ENCODE measurements at regions not wholly inside any gene's neighbourhood (a gene's known extent, or its start where the extent isn't known, plus 50 kb on each side); places are given as distances from the start of the nearest gene placed in this dataset.
A peak's percentile ranks its signal among the peaks of the same experiment; 100 is the strongest.

GRCh38 chr9:79812507-79813257 lies 240.9 kb downstream of the TLE4 start:
- DNase-seq (no peak), ATAC-seq (peak in 1 of 4 donors; percentile 34)
- Histone ChIP-seq H3K36me3 (no peaks in the 10 kb centered on the region), H3K9me3 (no peaks in the 10 kb centered on the region), H3K4me3 (peak overlapping the region in 7 of 12 donors; percentile 6 to 41 (median 20)), H3K27ac (peak overlapping the region in 2 of 12 donors; percentile 17 to 64), H3K4me1 (peaks cover 0 to 29% (median 0%) of the 10 kb centered on the region in 12 donors), H3K27me3 (no peaks in the 10 kb centered on the region)
- WGBS, 4 donors = 58 to 60% (median 59%) methylated on average over 8 of the region's 8 CpGs
- intact Hi-C loops (cut with DNase I) = no loop called here
- TF ChIP-seq CTCF (IDR thresholded peaks at IDR 0.05) = no peak

GRCh38 chr9:79812099-79812498 lies 240.3 kb downstream of the TLE4 start:
- H3K4me3 ChIP-seq = peak overlapping the region in 4 of 12 donors; percentile 11 to 41 (median 25)
- H3K36me3 ChIP-seq = no peaks in the 10 kb centered on the region

GRCh38 chr9:79809931-79810330 lies 238.2 kb downstream of the TLE4 start:
- no peaks in the 10 kb centered on the region for H3K9me3 ChIP-seq
- ATAC-seq (peak in 1 of 4 donors; percentile 41), DNase-seq (no peak)
- intact Hi-C loops (cut with DNase I) = no loop called here
- no peaks in the 10 kb centered on the region for H3K36me3 ChIP-seq
- H3K27ac ChIP-seq = peak overlapping the region in 1 of 12 donors; percentile 35
- no peaks in the 10 kb centered on the region for H3K27me3 ChIP-seq
- no peak for TF ChIP-seq POLR2A (IDR thresholded peaks at IDR 0.05)
- no peak for TF ChIP-seq CTCF (IDR thresholded peaks at IDR 0.05)
- H3K4me3 ChIP-seq = no peak overlapping the region
- H3K4me1 ChIP-seq = peaks cover 0 to 29% (median 0%) of the 10 kb centered on the region in 12 donors
- WGBS, 4 donors = 32 to 45% (median 34%) methylated on average over 1 of the region's 1 CpG

More at GRCh38 chr9:79812099-79812498, 240.3 kb downstream of the TLE4 start:
- H3K27ac ChIP-seq = peak overlapping the region in 2 of 12 donors; percentile 17 to 64
- ATAC-seq (no peak), DNase-seq (no peak)
- WGBS, 4 donors = 81 to 87% (median 85%) methylated on average over 3 of the region's 3 CpGs
- no peaks in the 10 kb centered on the region for H3K9me3 ChIP-seq
- peaks cover 0 to 29% (median 0%) of the 10 kb centered on the region in 12 donors for H3K4me1 ChIP-seq
- no peaks in the 10 kb centered on the region for H3K27me3 ChIP-seq
- intact Hi-C loops (cut with DNase I) = no loop called here
- TF ChIP-seq POLR2A (IDR thresholded peaks at IDR 0.05) (no peak), CTCF (IDR thresholded peaks at IDR 0.05) (no peak)

GRCh38 chr9:79809316-79809876 lies 237.6 kb downstream of the TLE4 start:
- peaks cover 0 to 29% (median 0%) of the 10 kb centered on the region in 12 donors for H3K4me1 ChIP-seq
- WGBS, 4 donors = 70 to 83% (median 78%) methylated on average over 2 of the region's 2 CpGs
- H3K27me3 ChIP-seq = no peaks in the 10 kb centered on the region
- intact Hi-C loops (cut with DNase I) = no loop called here
- H3K36me3 ChIP-seq = no peaks in the 10 kb centered on the region
- no peak for TF ChIP-seq CTCF (IDR thresholded peaks at IDR 0.05)
- TF ChIP-seq POLR2A (IDR thresholded peaks at IDR 0.05) = no peak
- H3K9me3 ChIP-seq = no peaks in the 10 kb centered on the region
- no peak overlapping the region for H3K4me3 ChIP-seq
- ATAC-seq (no peak), DNase-seq (no peak)
- H3K27ac ChIP-seq = no peak overlapping the region
